ENCODE measurements at regions not wholly inside any gene's neighbourhood (a gene's known extent, or its start where the extent isn't known, plus 50 kb on each side); places are given as distances from the start of the nearest gene placed in this dataset.
A peak's percentile ranks its signal among the peaks of the same experiment; 100 is the strongest.

- Mint-ChIP-seq H3K36me3 (no peaks in the 10 kb centered on the region), H3K4me3 (no peak overlapping the region), H3K27me3 (peaks cover 15% of the 10 kb centered on the region), H3K9me3 (peaks cover 0 to 2% (median 1%) of the 10 kb centered on the region in 7 donors), H3K27ac (no peak overlapping the region), H3K4me1 (peaks cover 0 to 3% (median 0%) of the 10 kb centered on the region in 4 donors)
- Histone ChIP-seq H3K27ac (ENCODE audit: insufficient read depth, low read length, poor library complexity, severe bottlenecking) (no peak overlapping the region), H3K4me1 (ENCODE audit: control insufficient read depth, insufficient read depth, low read length, poor library complexity, severe bottlenecking) (no peaks in the 10 kb centered on the region), H3K4me3 (ENCODE audit: low read depth, low read length) (no peak overlapping the region), H3K9me3 (ENCODE audit: control insufficient read depth in 2 of 2, low read length in 2 of 2) (no peaks in the 10 kb centered on the region), H3K27me3 (ENCODE audit: control insufficient read depth, insufficient read depth, low read length) (no peaks in the 10 kb centered on the region), H3K36me3 (ENCODE audit: control insufficient read depth, insufficient read depth, low read length) (no peaks in the 10 kb centered on the region)
- DNase-seq (no peak), ATAC-seq (ENCODE audit: low read depth in 2 of 2) (no peak)
Measured at GRCh38 chr18:10036479-10036878, 122.7 kb downstream of the VAPA start.

GRCh38 chr18:10037181-10037580 lies 123.4 kb downstream of the VAPA start:
- no peaks in the 10 kb centered on the region for H3K36me3 Mint-ChIP-seq
- peaks cover 0 to 3% (median 0%) of the 10 kb centered on the region in 4 donors for H3K4me1 Mint-ChIP-seq
- Histone ChIP-seq H3K27me3 (ENCODE audit: control insufficient read depth, insufficient read depth, low read length) (no peaks in the 10 kb centered on the region), H3K4me3 (ENCODE audit: low read depth, low read length) (no peak overlapping the region), H3K9me3 (ENCODE audit: control insufficient read depth in 2 of 2, low read length in 2 of 2) (peaks cover under 1 to 2% of the 10 kb centered on the region in 2 experiments), H3K4me1 (ENCODE audit: control insufficient read depth, insufficient read depth, low read length, poor library complexity, severe bottlenecking) (no peaks in the 10 kb centered on the region), H3K27ac (ENCODE audit: insufficient read depth, low read length, poor library complexity, severe bottlenecking) (no peak overlapping the region), H3K36me3 (ENCODE audit: control insufficient read depth, insufficient read depth, low read length) (no peaks in the 10 kb centered on the region)
- ATAC-seq (ENCODE audit: low read depth in 2 of 2): no peak
- no peak overlapping the region for H3K27ac Mint-ChIP-seq
- no peak overlapping the region for H3K4me3 Mint-ChIP-seq
- peaks cover 15% of the 10 kb centered on the region for H3K27me3 Mint-ChIP-seq
- peaks cover 0 to 9% (median 5%) of the 10 kb centered on the region in 7 donors for H3K9me3 Mint-ChIP-seq
- no peak for DNase-seq

GRCh38 chr18:10038268-10038667 lies 124.5 kb downstream of the VAPA start:
- H3K36me3 Mint-ChIP-seq: no peaks in the 10 kb centered on the region

GRCh38 chr18:10040287-10041011 lies 126.6 kb downstream of the VAPA start:
- Histone ChIP-seq H3K4me1 (ENCODE audit: control insufficient read depth, insufficient read depth, low read length, poor library complexity, severe bottlenecking) (no peaks in the 10 kb centered on the region), H3K27ac (ENCODE audit: insufficient read depth, low read length, poor library complexity, severe bottlenecking) (no peak overlapping the region), H3K27me3 (ENCODE audit: control insufficient read depth, insufficient read depth, low read length) (no peaks in the 10 kb centered on the region), H3K36me3 (ENCODE audit: control insufficient read depth, insufficient read depth, low read length) (no peaks in the 10 kb centered on the region), H3K9me3 (ENCODE audit: control insufficient read depth in 2 of 2, low read length in 2 of 2) (peaks cover 4 to 7% of the 10 kb centered on the region in 2 experiments), H3K4me3 (ENCODE audit: low read depth, low read length) (no peak overlapping the region)
- Mint-ChIP-seq H3K4me1 (no peaks in the 10 kb centered on the region), H3K9me3 (peaks cover 0 to 18% (median 6%) of the 10 kb centered on the region in 7 donors), H3K36me3 (no peaks in the 10 kb centered on the region), H3K27ac (no peak overlapping the region), H3K4me3 (no peak overlapping the region), H3K27me3 (peaks cover 7% of the 10 kb centered on the region)
- ATAC-seq (ENCODE audit: low read depth in 2 of 2) (no peak), DNase-seq (no peak)

More at GRCh38 chr18:10038268-10038667, 124.5 kb downstream of the VAPA start:
- Histone ChIP-seq H3K9me3 (ENCODE audit: control insufficient read depth in 2 of 2, low read length in 2 of 2) (peaks cover 3 to 7% of the 10 kb centered on the region in 2 experiments), H3K36me3 (ENCODE audit: control insufficient read depth, insufficient read depth, low read length) (no peaks in the 10 kb centered on the region), H3K27ac (ENCODE audit: insufficient read depth, low read length, poor library complexity, severe bottlenecking) (no peak overlapping the region), H3K27me3 (ENCODE audit: control insufficient read depth, insufficient read depth, low read length) (no peaks in the 10 kb centered on the region), H3K4me3 (ENCODE audit: low read depth, low read length) (no peak overlapping the region), H3K4me1 (ENCODE audit: control insufficient read depth, insufficient read depth, low read length, poor library complexity, severe bottlenecking) (no peaks in the 10 kb centered on the region)
- no peak for ATAC-seq (ENCODE audit: low read depth in 2 of 2)
- no peaks in the 10 kb centered on the region for H3K4me1 Mint-ChIP-seq
- peaks cover 8% of the 10 kb centered on the region for H3K27me3 Mint-ChIP-seq
- no peak overlapping the region for H3K4me3 Mint-ChIP-seq
- H3K27ac Mint-ChIP-seq: no peak overlapping the region
- peak in 1 of 3 donors; percentile 9 for DNase-seq
- H3K9me3 Mint-ChIP-seq: peaks cover 0 to 13% (median 6%) of the 10 kb centered on the region in 7 donors

GRCh38 chr18:10041180-10041579 lies 127.4 kb downstream of the VAPA start:
- peaks cover 0 to 18% (median 6%) of the 10 kb centered on the region in 7 donors for H3K9me3 Mint-ChIP-seq
- H3K4me3 Mint-ChIP-seq: no peak overlapping the region
- no peaks in the 10 kb centered on the region for H3K36me3 Mint-ChIP-seq

GRCh38 chr18:10042492-10042891 lies 128.7 kb downstream of the VAPA start:
- Histone ChIP-seq H3K4me3 (ENCODE audit: low read depth, low read length) (no peak overlapping the region), H3K27me3 (ENCODE audit: control insufficient read depth, insufficient read depth, low read length) (no peaks in the 10 kb centered on the region), H3K36me3 (ENCODE audit: control insufficient read depth, insufficient read depth, low read length) (no peaks in the 10 kb centered on the region), H3K4me1 (ENCODE audit: control insufficient read depth, insufficient read depth, low read length, poor library complexity, severe bottlenecking) (no peaks in the 10 kb centered on the region), H3K27ac (ENCODE audit: insufficient read depth, low read length, poor library complexity, severe bottlenecking) (no peak overlapping the region), H3K9me3 (ENCODE audit: control insufficient read depth in 2 of 2, low read length in 2 of 2) (peaks cover 4 to 7% of the 10 kb centered on the region in 2 experiments)
- ATAC-seq (ENCODE audit: low read depth in 2 of 2) (no peak), DNase-seq (no peak)
- Mint-ChIP-seq H3K27ac (no peak overlapping the region), H3K27me3 (peaks cover 7% of the 10 kb centered on the region), H3K4me3 (no peak overlapping the region), H3K4me1 (no peaks in the 10 kb centered on the region), H3K9me3 (peaks cover 0 to 18% (median 6%) of the 10 kb centered on the region in 7 donors), H3K36me3 (no peaks in the 10 kb centered on the region)

More at GRCh38 chr18:10041180-10041579, 127.4 kb downstream of the VAPA start:
- no peak overlapping the region for H3K27ac Mint-ChIP-seq
- H3K4me1 ChIP-seq (ENCODE audit: control insufficient read depth, insufficient read depth, low read length, poor library complexity, severe bottlenecking): no peaks in the 10 kb centered on the region
- no peaks in the 10 kb centered on the region for H3K4me1 Mint-ChIP-seq
- peaks cover 4 to 7% of the 10 kb centered on the region in 2 experiments for H3K9me3 ChIP-seq (ENCODE audit: control insufficient read depth in 2 of 2, low read length in 2 of 2)
- ATAC-seq (ENCODE audit: low read depth in 2 of 2): no peak
- no peaks in the 10 kb centered on the region for H3K27me3 ChIP-seq (ENCODE audit: control insufficient read depth, insufficient read depth, low read length)
- no peak for DNase-seq
- peaks cover 7% of the 10 kb centered on the region for H3K27me3 Mint-ChIP-seq
- H3K27ac ChIP-seq (ENCODE audit: insufficient read depth, low read length, poor library complexity, severe bottlenecking): no peak overlapping the region
- no peak overlapping the region for H3K4me3 ChIP-seq (ENCODE audit: low read depth, low read length)
- no peaks in the 10 kb centered on the region for H3K36me3 ChIP-seq (ENCODE audit: control insufficient read depth, insufficient read depth, low read length)

GRCh38 chr18:10044054-10044453 lies 130.2 kb downstream of the VAPA start:
- Histone ChIP-seq H3K4me1 (ENCODE audit: control insufficient read depth, insufficient read depth, low read length, poor library complexity, severe bottlenecking) (no peaks in the 10 kb centered on the region), H3K9me3 (ENCODE audit: control insufficient read depth in 2 of 2, low read length in 2 of 2) (peaks cover 4 to 7% of the 10 kb centered on the region in 2 experiments), H3K27me3 (ENCODE audit: control insufficient read depth, insufficient read depth, low read length) (no peaks in the 10 kb centered on the region), H3K36me3 (ENCODE audit: control insufficient read depth, insufficient read depth, low read length) (no peaks in the 10 kb centered on the region), H3K27ac (ENCODE audit: insufficient read depth, low read length, poor library complexity, severe bottlenecking) (no peak overlapping the region), H3K4me3 (ENCODE audit: low read depth, low read length) (no peak overlapping the region)
- Mint-ChIP-seq H3K4me3 (no peak overlapping the region), H3K27ac (no peak overlapping the region), H3K36me3 (no peaks in the 10 kb centered on the region), H3K4me1 (no peaks in the 10 kb centered on the region), H3K9me3 (peaks cover 0 to 18% (median 6%) of the 10 kb centered on the region in 7 donors), H3K27me3 (peaks cover 7% of the 10 kb centered on the region)
- no peak for DNase-seq
- no peak for ATAC-seq (ENCODE audit: low read depth in 2 of 2)
